HG03521 (cell line): ENCODE measurements at regions not wholly inside any gene's neighbourhood (a gene's known extent, or its start where the extent isn't known, plus 50 kb on each side); places are given as distances from the start of the nearest gene placed in this dataset.
A peak's percentile ranks its signal among the peaks of the same experiment; 100 is the strongest.
"Not testable (repeated sequence)": the region's sequence is repeated elsewhere in the genome, so short reads cannot be mapped to it uniquely, and the experiment has no call there.

Experiments used
- ATAC-seq: cut with Tn5 transposase; IDR thresholded peaks from one replicate; pipeline ENCODE4 v1.9.1; 2021; ENCODE audit warnings: mild to moderate bottlenecking, moderate library complexity; ENCODE audit not compliant: unreplicated experiment

DNA sequence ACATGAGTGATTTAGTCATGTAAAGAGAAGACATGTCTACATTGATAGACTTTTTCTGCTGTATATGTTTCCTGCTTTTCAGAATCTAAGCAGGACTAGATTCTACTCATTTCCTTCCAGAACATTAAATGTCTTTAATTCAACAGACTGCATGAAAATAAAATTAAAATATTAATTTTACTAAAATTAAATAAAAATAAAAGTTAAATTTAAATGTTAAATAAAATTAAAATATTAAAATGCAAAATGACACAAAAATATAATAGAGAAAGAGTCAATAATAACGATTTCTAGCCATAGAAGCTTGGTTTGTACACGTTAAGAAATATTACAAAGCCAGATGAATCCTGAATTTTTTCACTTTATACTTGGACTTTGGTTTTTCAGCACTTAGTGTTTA, 552.8 kb upstream of the NR5A2 start:
- ATAC-seq, result no peak

DNA sequence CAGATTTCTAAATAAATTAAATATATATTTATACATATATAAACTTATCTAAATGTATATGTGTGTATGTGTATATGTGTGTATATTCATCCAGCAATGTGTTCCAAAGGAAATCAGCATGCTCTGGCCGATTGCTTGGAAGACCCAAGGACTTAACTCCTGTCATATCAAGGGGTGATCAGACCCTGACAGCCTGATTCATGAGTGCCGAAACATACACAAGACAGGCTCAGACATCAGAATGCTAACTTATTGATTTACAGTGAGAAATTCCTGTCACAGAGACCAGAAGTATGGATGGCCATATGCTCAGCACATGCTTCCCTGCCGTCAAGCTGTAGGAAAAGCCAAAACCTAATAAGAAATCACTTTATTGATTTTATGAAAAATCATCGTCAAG, 545.1 kb upstream of the NR5A2 start:
- ATAC-seq, result no peak

DNA sequence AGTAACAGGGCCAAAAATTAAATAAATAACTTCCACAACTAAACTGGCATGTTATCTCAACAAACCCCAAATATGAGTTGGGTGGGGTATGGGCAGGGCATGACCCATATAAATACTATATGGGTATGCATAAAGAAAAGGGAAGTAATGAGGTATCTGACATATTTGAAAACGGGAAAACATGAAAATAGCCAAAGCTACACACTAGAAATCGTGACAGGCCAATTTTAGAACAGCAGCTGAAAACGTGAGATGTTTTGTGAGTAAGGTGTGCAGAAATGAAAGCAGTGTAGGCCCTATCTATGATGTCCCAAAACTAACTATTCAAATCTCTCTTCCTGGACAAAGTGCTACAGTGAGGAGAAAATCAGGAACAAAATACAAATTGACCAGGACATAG, 537.9 kb upstream of the NR5A2 start:
- ATAC-seq, result no peak

DNA sequence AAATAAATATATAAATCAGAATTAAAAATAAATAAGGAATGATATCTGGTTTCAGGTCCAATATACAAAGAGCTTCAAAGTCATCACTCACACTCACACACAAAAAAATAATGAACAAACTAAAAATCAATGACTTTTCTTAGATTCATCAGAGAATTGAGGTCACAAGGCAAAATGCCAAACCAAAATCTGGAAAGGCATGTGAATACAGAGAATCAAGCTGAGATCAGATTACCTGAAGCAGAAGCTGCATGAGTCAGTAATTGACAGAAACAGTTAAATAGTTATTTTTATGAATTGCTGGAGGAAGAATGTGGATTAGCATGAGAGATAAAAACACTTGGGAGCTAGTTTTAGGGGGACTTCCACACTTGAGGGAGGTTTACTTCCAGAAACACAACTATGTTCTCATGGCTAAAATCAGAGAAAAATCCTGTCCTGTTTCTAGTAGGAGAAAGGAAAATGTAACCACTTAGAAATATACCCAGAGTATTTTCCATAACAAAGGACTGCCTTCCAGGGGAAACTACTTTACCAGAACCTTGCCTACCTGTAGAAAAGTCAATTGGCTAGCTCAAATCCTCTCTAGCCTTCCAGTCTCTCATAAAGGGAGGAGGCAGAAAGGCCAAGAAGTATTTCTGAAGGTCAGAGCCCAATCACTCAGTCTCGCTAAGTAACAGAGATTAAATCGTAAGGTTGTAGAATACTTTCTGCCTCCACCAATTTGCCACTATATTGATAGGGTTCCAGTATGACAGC, 536.6 kb upstream of the NR5A2 start:
- ATAC-seq, result no peak

DNA sequence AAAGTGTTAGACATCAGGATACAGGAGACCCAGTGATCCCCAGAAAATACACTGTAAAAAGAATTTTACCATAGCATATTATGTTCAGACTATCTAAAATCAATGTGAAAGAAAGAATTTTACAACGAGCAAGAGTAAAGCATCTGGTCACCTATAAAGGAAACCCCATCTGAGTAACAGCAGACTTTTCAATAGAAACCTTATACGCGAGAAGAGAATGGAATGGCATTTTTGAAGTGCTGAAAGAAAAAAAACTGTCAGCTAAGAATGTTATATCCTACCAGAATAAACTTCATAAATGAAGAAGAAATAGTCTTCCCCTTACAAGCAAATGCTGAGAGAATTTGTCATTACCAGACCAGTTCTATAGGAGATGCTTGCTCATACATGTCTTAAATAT, 532.1 kb upstream of the NR5A2 start:
- no peak for ATAC-seq

DNA sequence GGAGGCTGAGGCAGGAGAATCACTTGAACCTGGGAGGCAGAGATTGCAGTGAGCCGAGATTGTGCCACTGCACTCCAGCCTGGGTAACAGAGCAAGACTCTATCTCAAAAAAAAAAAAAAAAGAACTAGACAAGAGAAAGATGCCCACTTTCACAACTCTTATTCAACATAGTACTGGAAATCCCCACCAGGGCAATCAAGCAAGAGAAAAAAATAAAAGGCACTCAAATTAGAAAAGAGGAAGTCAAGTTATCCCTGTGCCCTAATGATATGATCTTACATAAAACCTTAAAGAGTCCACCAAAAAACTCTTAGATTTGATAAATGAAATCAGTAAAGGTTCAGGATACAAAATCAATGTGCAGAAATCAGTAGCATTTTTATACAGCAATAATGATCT, 528.7 kb upstream of the NR5A2 start:
- ATAC-seq, result not testable (repeated sequence)

DNA sequence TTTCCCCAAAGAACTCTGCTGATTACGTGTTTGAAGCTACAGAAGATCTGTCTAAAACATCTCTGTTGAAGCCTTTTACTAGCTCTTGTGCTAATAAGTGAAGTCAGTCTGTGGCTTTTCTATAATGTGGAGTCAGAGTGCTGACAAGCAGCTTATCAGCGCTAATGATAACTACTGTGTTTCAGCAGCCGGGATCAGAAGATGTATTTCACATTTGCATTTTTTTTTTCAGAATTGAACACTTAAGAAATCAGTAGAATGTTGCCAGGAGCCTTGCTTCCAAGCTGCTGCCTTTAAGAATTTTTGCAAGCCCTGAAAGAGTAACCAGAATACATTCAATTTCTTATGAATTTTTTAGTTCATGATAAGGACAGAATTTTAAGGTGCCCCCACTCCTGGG, 519.4 kb upstream of the NR5A2 start:
- no peak for ATAC-seq

DNA sequence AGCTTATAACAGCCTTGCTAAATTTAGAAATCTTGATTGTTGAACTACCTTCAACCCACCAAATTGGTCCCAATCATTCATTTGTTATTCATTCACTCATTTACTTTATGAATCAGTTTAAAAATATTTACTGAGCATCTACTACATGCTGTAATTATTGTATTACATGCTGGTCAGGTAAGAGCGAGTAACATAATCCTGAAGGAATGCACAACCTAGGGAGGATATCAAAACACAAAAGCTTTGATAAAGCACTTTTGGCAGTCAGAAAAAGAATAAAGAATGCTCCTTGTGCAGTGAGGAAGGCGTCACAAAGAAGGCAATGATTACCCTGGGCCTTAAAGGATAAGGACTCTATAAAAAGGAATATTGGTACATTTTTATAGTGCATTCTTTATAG, 518.9 kb upstream of the NR5A2 start:
- ATAC-seq, result no peak

DNA sequence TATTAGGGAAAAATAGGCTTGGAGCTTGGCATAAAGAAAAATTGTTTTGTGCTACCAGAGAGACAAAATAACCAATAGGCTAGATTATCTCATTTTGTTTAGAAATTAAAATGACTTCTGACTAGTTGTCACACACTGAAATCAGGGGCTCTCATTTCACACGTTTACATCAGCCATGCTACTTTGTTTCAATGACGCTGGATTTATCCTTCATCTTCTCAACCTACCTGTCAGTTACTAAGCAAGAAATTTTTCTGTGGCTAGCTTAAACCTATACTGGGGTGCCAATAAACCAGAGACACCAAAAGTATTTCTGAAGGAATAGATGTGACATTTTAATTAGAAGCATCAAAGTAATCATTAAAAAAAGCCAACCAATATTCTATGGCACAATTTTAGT, 518.1 kb upstream of the NR5A2 start:
- no peak for ATAC-seq

DNA sequence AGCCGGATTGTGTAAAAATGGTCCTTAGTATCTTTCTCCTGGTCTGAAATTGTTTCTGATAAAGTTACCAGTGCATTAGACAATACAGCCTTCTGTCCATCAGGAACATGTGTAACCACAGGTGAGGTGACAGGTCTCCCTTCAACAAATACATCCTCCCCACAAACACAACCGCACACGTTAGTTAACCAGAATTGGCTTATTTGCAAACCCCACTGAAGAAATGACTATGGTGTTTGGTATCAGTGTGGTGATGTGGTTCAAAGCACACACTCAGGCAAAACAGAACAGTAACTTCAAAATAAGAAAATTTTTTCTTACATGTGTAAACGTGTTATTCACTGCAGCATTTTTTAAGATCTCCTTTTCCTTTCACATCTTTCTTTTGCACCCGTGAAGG, 517.2 kb upstream of the NR5A2 start:
- peak; percentile 71 for ATAC-seq

DNA sequence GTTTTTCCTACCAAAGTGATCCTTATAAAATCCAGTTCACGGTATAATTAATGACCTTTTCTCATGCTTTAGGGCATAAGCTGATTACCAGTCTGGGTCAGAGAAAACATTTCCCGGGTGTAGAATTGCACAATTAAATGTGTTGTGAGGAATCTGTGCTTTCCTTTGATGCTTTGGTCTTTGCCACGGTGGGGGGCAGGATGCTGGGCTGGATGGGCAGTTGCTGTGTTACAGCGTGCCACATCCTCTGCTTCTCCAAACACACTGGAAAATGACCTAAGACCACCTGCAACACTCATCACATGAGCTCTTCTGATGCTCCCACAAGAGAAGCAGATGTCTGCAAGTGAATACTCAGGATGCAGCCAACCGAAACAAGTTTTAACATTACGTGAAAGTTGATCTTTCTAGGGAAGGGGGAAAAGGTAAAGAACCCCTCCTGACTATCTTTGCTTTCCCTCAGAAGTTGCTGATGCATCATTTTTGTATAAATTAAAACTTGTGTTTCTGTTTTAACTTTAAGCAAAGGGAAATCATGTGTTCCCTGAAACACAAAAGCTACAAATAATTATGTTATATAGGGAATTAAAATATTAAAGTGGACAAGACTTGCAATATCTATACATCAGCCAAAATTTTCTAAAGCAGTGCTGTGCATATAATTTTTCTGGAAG, 515.3 kb upstream of the NR5A2 start:
- ATAC-seq, result no peak

DNA sequence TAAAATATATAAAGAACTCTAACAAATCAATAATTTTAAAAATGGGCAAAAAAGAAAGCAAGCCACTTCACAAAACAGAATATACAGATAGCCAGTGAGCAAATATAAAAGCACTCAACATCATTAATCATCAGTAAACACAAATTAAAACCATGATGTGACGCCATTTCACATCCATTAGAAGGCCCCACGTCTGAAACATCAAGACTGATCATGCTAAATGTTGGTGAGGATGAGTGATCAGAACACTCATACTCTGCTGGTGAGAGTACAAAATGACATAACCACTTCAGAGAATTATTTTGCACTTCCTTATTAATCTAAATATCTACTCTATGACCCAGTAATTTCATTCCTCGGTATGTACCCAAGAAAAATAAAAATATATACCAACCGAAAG, 512.2 kb upstream of the NR5A2 start:
- no peak for ATAC-seq

DNA sequence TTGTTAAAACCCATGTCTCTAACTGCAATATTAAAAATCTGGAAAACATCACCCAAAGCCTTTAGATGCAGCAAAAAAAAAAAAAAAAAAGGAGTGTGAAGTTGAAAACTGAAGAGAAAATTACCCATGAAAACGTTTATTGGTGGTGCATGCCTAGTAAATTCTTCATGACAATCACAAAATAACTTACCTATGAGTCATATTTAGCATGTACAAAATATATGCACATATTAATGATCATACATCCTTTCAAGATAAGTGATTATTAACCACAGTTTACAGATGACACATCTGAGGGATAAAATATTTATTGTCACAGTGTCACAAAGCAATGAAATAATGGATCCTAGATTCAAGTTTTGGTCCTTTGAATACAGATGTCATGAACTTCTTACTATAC, 505.2 kb upstream of the NR5A2 start:
- ATAC-seq, result no peak

DNA sequence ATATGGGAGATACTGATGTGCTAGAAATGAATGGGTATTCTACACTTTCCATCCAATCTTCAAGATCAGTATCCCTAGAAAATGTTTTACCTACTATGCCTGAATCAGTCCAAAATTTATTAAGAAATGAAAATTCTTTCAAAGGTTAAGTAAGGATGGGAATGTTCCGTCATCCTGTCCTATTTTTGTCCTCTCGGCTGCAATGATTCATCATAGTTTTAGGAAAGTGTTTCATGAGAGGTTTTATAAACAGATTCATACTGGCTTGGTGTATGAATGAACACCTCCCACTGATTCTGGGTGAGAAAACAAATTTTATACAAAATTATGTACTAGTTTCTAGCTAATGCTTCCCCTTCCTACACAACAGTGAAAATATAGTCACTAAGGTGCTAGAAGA, 504.6 kb upstream of the NR5A2 start:
- ATAC-seq, result no peak

DNA sequence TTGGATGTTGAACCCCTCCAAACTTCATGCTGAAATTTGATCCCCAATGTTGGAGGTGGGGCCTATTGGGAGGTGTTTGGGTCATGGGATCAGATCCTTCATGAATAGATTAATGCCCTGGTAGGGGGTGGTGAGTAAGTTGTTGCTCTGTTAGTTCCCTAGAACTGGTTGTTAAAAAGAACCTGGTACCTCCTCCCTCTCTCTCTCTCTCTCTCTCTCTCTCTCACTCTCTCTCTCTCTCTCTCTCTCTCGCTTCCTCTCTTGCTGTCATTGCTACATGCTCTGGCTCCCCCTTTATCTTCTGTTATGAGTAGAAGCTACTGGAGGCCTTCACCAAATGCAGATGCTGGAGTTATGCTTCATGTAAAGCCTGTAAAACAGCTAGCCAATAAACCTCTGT, 498.2 kb upstream of the NR5A2 start:
- no peak for ATAC-seq

DNA sequence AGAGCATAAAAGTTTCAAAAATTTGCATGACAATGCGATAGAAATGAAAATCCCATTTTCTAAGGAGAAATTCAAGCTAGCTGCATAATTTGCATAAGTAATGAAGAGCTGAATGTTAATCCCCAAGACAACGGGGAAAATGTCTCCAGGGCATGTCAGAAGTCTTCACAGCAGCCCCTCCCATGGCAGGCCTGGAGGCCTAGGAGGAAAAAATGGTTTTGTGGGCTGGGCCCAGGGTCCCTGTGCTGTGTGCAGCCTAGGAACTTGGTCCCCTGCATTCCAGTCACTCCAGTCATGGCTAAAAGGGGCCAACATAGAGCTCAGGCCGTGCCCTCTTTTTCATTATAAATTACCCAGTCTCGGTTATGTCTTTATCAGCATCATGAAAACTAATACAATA, 494.1 kb upstream of the NR5A2 start:
- ATAC-seq, result not testable (repeated sequence)

DNA sequence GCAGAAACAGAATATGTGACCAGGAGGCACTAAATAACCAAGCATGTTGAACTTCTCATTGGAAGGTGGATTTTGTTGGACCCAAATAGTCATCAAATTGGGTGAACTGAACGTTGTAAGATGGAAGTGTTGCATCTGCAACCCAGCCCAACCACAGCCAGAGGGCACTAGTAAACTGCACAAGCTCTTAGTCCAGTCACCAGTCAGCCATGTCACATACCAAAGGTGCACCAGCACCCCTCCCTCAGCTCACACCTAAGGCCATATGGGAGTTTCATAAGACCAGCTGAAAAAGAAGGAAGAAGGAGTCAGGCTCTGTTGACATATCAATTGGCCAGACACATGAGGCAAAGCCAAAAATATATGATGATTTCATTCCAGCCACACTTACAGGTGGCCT, 481.7 kb upstream of the NR5A2 start:
- no peak for ATAC-seq

DNA sequence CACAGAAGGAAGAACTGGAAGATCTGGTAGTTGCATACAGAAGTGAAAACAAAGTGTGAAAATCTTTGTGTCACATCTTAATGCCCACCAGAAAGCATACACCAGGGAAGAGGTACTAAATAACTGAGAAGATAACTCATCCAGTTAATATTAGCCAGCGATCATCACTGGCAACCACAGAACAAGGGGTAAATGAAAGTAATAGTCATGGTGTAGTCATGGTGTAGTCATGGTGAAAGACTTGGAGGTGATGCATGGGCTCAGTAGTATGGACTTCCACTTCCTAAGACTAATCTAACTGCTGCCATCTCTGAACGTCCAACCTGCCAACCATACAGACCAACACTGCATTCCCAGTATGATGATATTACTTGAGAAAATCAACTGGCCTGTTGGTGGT, 481.2 kb upstream of the NR5A2 start:
- no peak for ATAC-seq

DNA sequence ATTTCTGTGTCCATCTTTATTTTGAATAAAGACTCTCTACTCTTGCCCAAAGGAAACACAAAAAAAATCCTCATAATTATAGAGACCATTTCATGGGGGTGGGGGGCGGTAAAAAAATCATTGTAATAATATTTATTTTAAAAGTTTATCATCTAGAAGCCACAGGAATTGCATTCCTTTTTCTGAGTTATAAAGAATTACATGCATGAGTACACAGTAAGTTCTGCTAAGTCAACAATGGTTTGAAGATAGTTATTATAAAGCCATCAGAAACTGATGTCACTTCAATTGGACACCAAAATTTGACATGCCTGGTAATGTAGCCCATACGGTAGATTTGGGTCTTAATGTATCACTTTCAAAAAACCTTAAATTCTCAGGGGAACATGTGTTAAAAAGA, 478.1 kb upstream of the NR5A2 start:
- no peak for ATAC-seq

DNA sequence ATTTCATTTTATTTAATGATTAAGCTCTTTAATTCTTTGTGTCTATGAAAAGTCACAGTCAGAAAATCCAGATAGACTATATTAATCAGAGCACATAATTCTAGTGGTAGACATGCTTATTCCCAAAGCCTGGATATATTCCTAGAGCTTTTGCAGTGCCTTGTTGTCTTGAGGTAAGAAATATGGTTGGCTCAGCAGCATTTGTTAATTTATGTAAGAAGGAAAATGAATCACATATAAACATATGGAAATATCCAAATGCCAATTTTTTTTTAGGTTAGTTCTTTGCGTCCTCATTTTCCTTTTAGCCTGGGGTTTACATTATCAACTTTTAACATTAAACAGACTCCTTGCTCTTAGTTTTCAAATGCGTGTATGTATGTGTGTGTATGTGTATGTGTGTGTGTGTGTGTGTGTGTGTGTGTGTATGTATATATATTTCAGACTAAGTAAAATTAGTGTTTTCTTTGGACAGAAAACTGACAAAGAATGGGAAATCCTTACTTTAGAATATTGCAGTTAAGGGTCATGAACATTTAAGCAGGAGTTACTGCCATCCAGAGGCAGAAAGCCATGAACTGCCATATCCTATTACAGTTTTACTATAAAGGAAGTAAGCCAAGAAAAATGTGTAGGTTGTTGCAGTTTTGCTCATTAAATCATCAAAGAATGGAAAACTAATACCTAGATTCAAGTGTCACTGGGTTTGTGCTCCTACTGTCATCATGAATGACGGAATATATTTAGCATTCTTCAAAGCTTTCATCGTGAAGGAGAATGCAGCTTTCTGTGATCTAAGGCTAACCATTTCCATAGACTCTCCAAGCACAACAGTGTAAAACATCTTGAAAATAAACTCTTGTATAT, 477.1 kb upstream of the NR5A2 start:
- ATAC-seq, result no peak

DNA sequence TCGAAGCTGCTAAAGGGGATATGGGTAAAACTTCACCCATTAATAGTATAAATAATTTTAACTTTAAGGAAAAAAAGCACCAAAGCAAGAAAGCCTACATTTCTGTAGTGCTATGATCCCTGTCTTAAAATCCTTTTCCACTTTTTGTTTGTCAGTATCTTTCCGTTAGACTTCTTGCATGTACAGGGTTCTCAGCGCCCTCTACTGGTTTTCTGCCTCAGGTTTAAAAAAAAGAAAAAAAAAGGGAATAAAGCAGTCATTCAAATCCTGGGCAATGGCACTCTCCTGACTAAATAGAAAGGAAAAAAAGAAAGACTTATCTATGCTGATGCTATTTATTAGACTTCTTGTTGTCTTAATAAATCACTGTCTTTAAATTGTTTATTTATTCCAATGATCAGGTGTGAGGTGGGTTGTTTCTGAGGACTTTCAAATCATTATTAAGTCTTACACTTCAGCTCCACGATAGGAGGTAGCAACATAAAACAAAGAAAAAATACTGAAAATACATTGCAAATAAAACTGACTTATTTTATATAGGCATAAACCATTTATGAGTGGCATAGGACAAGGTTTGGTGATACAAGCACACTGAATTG, 475.4 kb upstream of the NR5A2 start:
- no peak for ATAC-seq
